ENCODE measurements at regions not wholly inside any gene's neighbourhood (a gene's known extent, or its start where the extent isn't known, plus 50 kb on each side); places are given as distances from the start of the nearest gene placed in this dataset.

GRCh38 chr10:128222332-128222849, 96.2 kb upstream of the MKI67 start:
- DNase-seq = no peak

GRCh38 chr10:128230401-128230800, 104.2 kb upstream of the MKI67 start:
- no peak for DNase-seq

- DNase-seq = no peak
These were observed 107.2 kb upstream of the MKI67 start for GRCh38 chr10:128233422-128233821.

- DNase-seq = no peak
These were observed 111.5 kb upstream of the MKI67 start for GRCh38 chr10:128237710-128238109.

GRCh38 chr10:128241023-128241422, 114.8 kb upstream of the MKI67 start:
- no peak for DNase-seq

GRCh38 chr10:128242641-128243040, 116.4 kb upstream of the MKI67 start:
- DNase-seq = no peak

- no peak for DNase-seq
These were observed 118.8 kb upstream of the MKI67 start for GRCh38 chr10:128245026-128245425.

- no peak for DNase-seq
These were observed 121.4 kb upstream of the MKI67 start for GRCh38 chr10:128247576-128247975.

GRCh38 chr10:128254476-128254875, 128.3 kb upstream of the MKI67 start:
- DNase-seq = no peak

GRCh38 chr10:128257428-128257827, 131.2 kb upstream of the MKI67 start:
- no peak for DNase-seq

GRCh38 chr10:128258421-128258976, 132.3 kb upstream of the MKI67 start:
- no peak for DNase-seq

- DNase-seq = peak; percentile 2
These were observed 137.9 kb upstream of the MKI67 start for GRCh38 chr10:128263891-128264688.

GRCh38 chr10:128265596-128265995, 139.4 kb upstream of the MKI67 start:
- no peak for DNase-seq

- DNase-seq = no peak
These were observed 141.4 kb upstream of the MKI67 start for GRCh38 chr10:128267581-128267980.

GRCh38 chr10:128268015-128268722, 141.9 kb upstream of the MKI67 start:
- peak; percentile 8 for DNase-seq

GRCh38 chr10:128274938-128275337, 148.7 kb upstream of the MKI67 start:
- peak; percentile 0 for DNase-seq

- DNase-seq = peak; percentile 0
These were observed 149.4 kb upstream of the MKI67 start for GRCh38 chr10:128275388-128276177.

GRCh38 chr10:128277267-128277840, 151.1 kb upstream of the MKI67 start:
- DNase-seq = no peak

- DNase-seq = no peak
These were observed 152.1 kb upstream of the MKI67 start for GRCh38 chr10:128278362-128278761.

GRCh38 chr10:128280271-128280670, 154.0 kb upstream of the MKI67 start:
- DNase-seq = no peak

- no peak for DNase-seq
These were observed 155.1 kb upstream of the MKI67 start for GRCh38 chr10:128281343-128281742.

GRCh38 chr10:128281861-128282260, 155.6 kb upstream of the MKI67 start:
- no peak for DNase-seq

All from NCI-H2029 treated with DMSO at 0.1 percent for 48 hours (cell line).